ENCODE measurements at regions not wholly inside any gene's neighbourhood (a gene's known extent, or its start where the extent isn't known, plus 50 kb on each side); places are given as distances from the start of the nearest gene placed in this dataset.

- H3K4me1 ChIP-seq (ENCODE audit: low read depth): no peaks in the 10 kb centered on the region
- intact Hi-C loops (cut with DNase I, micrococcal nuclease): no loop called here
- H3K4me3 ChIP-seq: no peak overlapping the region
- H3K36me3 ChIP-seq (ENCODE audit: low read depth): no peaks in the 10 kb centered on the region
- no peak for TF ChIP-seq CTCF (IDR thresholded peaks at IDR 0.05)
- DNase-seq: no peak
- peak; percentile 33 for ATAC-seq
- no peaks in the 10 kb centered on the region for H3K9me3 ChIP-seq
Observed at GRCh38 chr18:10284540-10285282, 169.7 kb upstream of the APCDD1 start.

GRCh38 chr18:10285283-10285640 is 169.2 kb upstream of the APCDD1 start:
- Histone ChIP-seq H3K4me3 (no peak overlapping the region), H3K36me3 (ENCODE audit: low read depth) (no peaks in the 10 kb centered on the region), H3K4me1 (ENCODE audit: low read depth) (no peaks in the 10 kb centered on the region), H3K9me3 (no peaks in the 10 kb centered on the region)
- DNase-seq: no peak
- no peak for TF ChIP-seq CTCF (IDR thresholded peaks at IDR 0.05)
- intact Hi-C loops (cut with DNase I, micrococcal nuclease): no loop called here
- peak; percentile 24 for ATAC-seq

GRCh38 chr18:10286580-10287150 is 167.8 kb upstream of the APCDD1 start:
- intact Hi-C loops (cut with DNase I, micrococcal nuclease): no loop called here
- no peak for TF ChIP-seq CTCF (IDR thresholded peaks at IDR 0.05)
- H3K4me1 ChIP-seq (ENCODE audit: low read depth): no peaks in the 10 kb centered on the region
- H3K9me3 ChIP-seq: no peaks in the 10 kb centered on the region
- no peak overlapping the region for H3K4me3 ChIP-seq
- ATAC-seq: no peak
- no peak for DNase-seq
- no peaks in the 10 kb centered on the region for H3K36me3 ChIP-seq (ENCODE audit: low read depth)

- ATAC-seq (no peak), DNase-seq (no peak)
- intact Hi-C loops (cut with DNase I, micrococcal nuclease): no loop called here
- TF ChIP-seq CTCF (IDR thresholded peaks at IDR 0.05): no peak
- Histone ChIP-seq H3K9me3 (no peaks in the 10 kb centered on the region), H3K36me3 (ENCODE audit: low read depth) (no peaks in the 10 kb centered on the region), H3K4me1 (ENCODE audit: low read depth) (no peaks in the 10 kb centered on the region), H3K4me3 (no peak overlapping the region)
Observed at GRCh38 chr18:10289251-10289650, 165.2 kb upstream of the APCDD1 start.

GRCh38 chr18:10289951-10290637 is 164.3 kb upstream of the APCDD1 start:
- ATAC-seq: peak; percentile 26
- intact Hi-C loops (cut with DNase I, micrococcal nuclease): no loop called here
- no peaks in the 10 kb centered on the region for H3K4me1 ChIP-seq (ENCODE audit: low read depth)

More at GRCh38 chr18:10289951-10290637, 164.3 kb upstream of the APCDD1 start:
- no peak for DNase-seq
- H3K36me3 ChIP-seq (ENCODE audit: low read depth): no peaks in the 10 kb centered on the region
- H3K9me3 ChIP-seq: no peaks in the 10 kb centered on the region
- H3K4me3 ChIP-seq: no peak overlapping the region
- no peak for TF ChIP-seq CTCF (IDR thresholded peaks at IDR 0.05)
